GM23248 (cell line): ENCODE measurements at regions not wholly inside any gene's neighbourhood (a gene's known extent, or its start where the extent isn't known, plus 50 kb on each side); places are given as distances from the start of the nearest gene placed in this dataset.

Experiments used
- EZH2 ChIP-seq: fragments of 200-600 bp; sonication (generic); IDR thresholded peaks from 2 replicates; pipeline ENCODE4 v1.6.1; 2018; ENCODE audit warnings: antibody characterized with exemption, mild to moderate bottlenecking; ENCODE audit not compliant: insufficient read depth, poor library complexity, severe bottlenecking
- EZH2phosphoT487 ChIP-seq: fragments of 200-600 bp; sonication (generic); IDR thresholded peaks from 2 replicates; pipeline ENCODE4 v1.6.1; 2018; ENCODE audit warnings: antibody characterized with exemption, moderate library complexity, mild to moderate bottlenecking, low read depth; ENCODE audit not compliant: insufficient read depth

- TF ChIP-seq EZH2 (no peak), EZH2phosphoT487 (no peak)
Measured at GRCh38 chr15:69623392-69624154, 171.0 kb downstream of the RPLP1 start.
